HEK293 (cell line): ENCODE measurements at regions not wholly inside any gene's neighbourhood (a gene's known extent, or its start where the extent isn't known, plus 50 kb on each side); places are given as distances from the start of the nearest gene placed in this dataset.

Source experiments
- CTCF ChIA-PET: fragments of 350-600 bp; formaldehyde crosslinking; extraction: SDS; loops from one replicate; lab custom pipeline; 2021; ENCODE audit warnings: antibody characterized with exemption; lab: Yijun Ruan, JAX
- POLR2A ChIA-PET: fragments of 300-600 bp; formaldehyde crosslinking; extraction: SDS; loops from one replicate; lab custom pipeline; 2020; ENCODE audit warnings: antibody characterized with exemption, inconsistent platforms; lab: Yijun Ruan, JAX
- H3K27ac ChIP-seq: fragments of 200-500 bp; sonication (Bioruptor generic); 2 replicates; pipeline ENCODE4 v1.5.1; 2014; ENCODE audit warnings: low read depth, low read length, control low read depth, inconsistent platforms; ENCODE audit errors: extremely low read depth
- H3K36me3 ChIP-seq, 2 experiments: fragments of 200-500 bp in 1 of 2; sonication (Bioruptor generic) in 1 of 2; 1 replicate in 1 of 2; 2 replicates in 1 of 2; pipeline ENCODE4 v1.5.1; 2014 to 2017; ENCODE audit warnings: inconsistent platforms in 2 of 2, low read length in 2 of 2; ENCODE audit not compliant: control insufficient read depth in 2 of 2, insufficient read depth in 1 of 2
- H3K4me1 ChIP-seq: fragments of 200-500 bp; sonication (Bioruptor generic); 2 replicates; pipeline ENCODE4 v1.5.1; 2014; ENCODE audit warnings: mild to moderate bottlenecking, low read length, inconsistent platforms; ENCODE audit not compliant: control insufficient read depth, insufficient read depth
- H3K4me3 ChIP-seq: 2 replicates; pipeline ENCODE4 v1.5.1; 2011; ENCODE audit warnings: low read depth, mild to moderate bottlenecking, control low read depth, low read length, moderate library complexity
- H3K9me3 ChIP-seq: fragments of 200-500 bp; sonication (Bioruptor generic); 2 replicates; pipeline ENCODE4 v1.5.1; 2014; ENCODE audit warnings: low read depth, low read length, inconsistent platforms; ENCODE audit not compliant: control insufficient read depth, insufficient read depth
- BCL11A ChIP-seq: fragments of 450-650 bp; formaldehyde crosslinking; IDR thresholded peaks from 2 replicates; pipeline ENCODE4 v1.5.1; 2016; ENCODE audit warnings: low read depth, missing biosample characterization, missing genetic modification characterization
- BCL6B ChIP-seq: fragments of 450-650 bp; formaldehyde crosslinking; IDR thresholded peaks from 2 replicates; pipeline ENCODE4 v1.5.1; 2017; ENCODE audit warnings: missing biosample characterization, missing genetic modification characterization
- EGR2 ChIP-seq: fragments of 450-650 bp; formaldehyde crosslinking; IDR thresholded peaks from 2 replicates; pipeline ENCODE4 v1.5.1; 2016; ENCODE audit warnings: low read depth, missing biosample characterization, missing genetic modification characterization
- KLF9 ChIP-seq: fragments of 450-650 bp; formaldehyde crosslinking; IDR thresholded peaks from 2 replicates; pipeline ENCODE4 v1.5.1; 2016; ENCODE audit warnings: missing biosample characterization, missing genetic modification characterization, low read depth
- MYNN ChIP-seq: fragments of 450-650 bp; formaldehyde crosslinking; IDR thresholded peaks from 2 replicates; pipeline ENCODE4 v1.5.1; 2016; ENCODE audit warnings: missing biosample characterization, missing genetic modification characterization, borderline replicate concordance
- SP2 ChIP-seq: fragments of 450-650 bp; formaldehyde crosslinking; IDR thresholded peaks from 2 replicates; pipeline ENCODE4 v1.5.1; 2016; ENCODE audit warnings: missing biosample characterization, missing genetic modification characterization
- YY1 ChIP-seq: fragments of 450-650 bp; formaldehyde crosslinking; IDR thresholded peaks from 2 replicates; pipeline ENCODE4 v1.5.1; 2018; ENCODE audit warnings: missing biosample characterization, missing genetic modification characterization
- YY2 ChIP-seq: fragments of 450-650 bp; formaldehyde crosslinking; IDR thresholded peaks from 2 replicates; pipeline ENCODE4 v1.5.1; 2016; ENCODE audit warnings: missing biosample characterization, missing genetic modification characterization
- ZBTB21 ChIP-seq: fragments of 450-650 bp; formaldehyde crosslinking; IDR thresholded peaks from 2 replicates; pipeline ENCODE4 v1.5.1; 2017; ENCODE audit warnings: missing biosample characterization, missing genetic modification characterization
- ZFP3 ChIP-seq: fragments of 450-650 bp; formaldehyde crosslinking; IDR thresholded peaks from 2 replicates; pipeline ENCODE4 v1.5.1; 2016; ENCODE audit warnings: low read depth, missing biosample characterization, missing genetic modification characterization
- ZNF138 ChIP-seq: fragments of 450-650 bp; formaldehyde crosslinking; IDR thresholded peaks from 2 replicates; pipeline ENCODE4 v1.5.1; 2016; ENCODE audit warnings: missing biosample characterization, missing genetic modification characterization, borderline replicate concordance
- ZNF146 ChIP-seq: fragments of 450-650 bp; formaldehyde crosslinking; IDR thresholded peaks from 2 replicates; pipeline ENCODE4 v1.5.1; 2016; ENCODE audit warnings: missing biosample characterization, missing genetic modification characterization
- ZNF155 ChIP-seq: fragments of 450-650 bp; formaldehyde crosslinking; IDR thresholded peaks from 2 replicates; pipeline ENCODE4 v1.5.1; 2016; ENCODE audit warnings: missing biosample characterization, missing genetic modification characterization
- ZNF362 ChIP-seq: fragments of 450-650 bp; formaldehyde crosslinking; IDR thresholded peaks from 2 replicates; pipeline ENCODE4 v1.5.1; 2016; ENCODE audit warnings: missing biosample characterization, missing genetic modification characterization
- ZNF518A ChIP-seq: fragments of 450-650 bp; formaldehyde crosslinking; conservative IDR thresholded peaks from 2 replicates; pipeline ENCODE4 v1.5.1; 2016; ENCODE audit warnings: low read depth, missing biosample characterization, missing genetic modification characterization
- ZNF530 ChIP-seq: fragments of 450-650 bp; formaldehyde crosslinking; IDR thresholded peaks from 2 replicates; pipeline ENCODE4 v1.5.1; 2016; ENCODE audit warnings: low read depth, missing biosample characterization, missing genetic modification characterization
- ZNF580 ChIP-seq: fragments of 450-650 bp; formaldehyde crosslinking; IDR thresholded peaks from 2 replicates; pipeline ENCODE4 v1.5.1; 2016; ENCODE audit warnings: missing biosample characterization, missing genetic modification characterization
- ZNF776 ChIP-seq: fragments of 450-650 bp; formaldehyde crosslinking; IDR thresholded peaks from 2 replicates; pipeline ENCODE4 v1.5.0; 2017; ENCODE audit warnings: missing biosample characterization, missing genetic modification characterization, borderline replicate concordance
- ZSCAN16 ChIP-seq: fragments of 450-650 bp; formaldehyde crosslinking; IDR thresholded peaks from 2 replicates; pipeline ENCODE4 v1.5.1; 2016; ENCODE audit warnings: missing biosample characterization, missing genetic modification characterization
- ZSCAN23 ChIP-seq: fragments of 450-650 bp; formaldehyde crosslinking; IDR thresholded peaks from 2 replicates; pipeline ENCODE4 v1.5.1; 2016; ENCODE audit warnings: missing biosample characterization, missing genetic modification characterization
- ZSCAN4 ChIP-seq: fragments of 450-650 bp; formaldehyde crosslinking; IDR thresholded peaks from 2 replicates; pipeline ENCODE4 v1.5.1; 2017; ENCODE audit warnings: missing biosample characterization, missing genetic modification characterization

GRCh38 chr3:59143447-59143846 is 93.6 kb upstream of the CFAP20DC start:
- Histone ChIP-seq H3K36me3 (no peaks in the 10 kb centered on the region), H3K27ac (no peak overlapping the region), H3K4me1 (no peaks in the 10 kb centered on the region), H3K4me3 (no peak overlapping the region), H3K9me3 (no peaks in the 10 kb centered on the region)
- ChIA-PET POLR2A (no interaction called here), CTCF (no interaction called here)
- TF ChIP-seq ZNF138 (no peak), ZSCAN16 (tag by site-specific recombination) (no peak), MYNN (tag by site-specific recombination) (no peak), KLF9 (tag by site-specific recombination) (no peak), ZFP3 (no peak), BCL6B (tag by site-specific recombination) (no peak), ZSCAN23 (tag by site-specific recombination) (no peak)

GRCh38 chr3:59142556-59142955 is 92.7 kb upstream of the CFAP20DC start:
- Histone ChIP-seq H3K36me3 (no peaks in the 10 kb centered on the region), H3K27ac (no peak overlapping the region), H3K4me3 (no peak overlapping the region), H3K9me3 (no peaks in the 10 kb centered on the region), H3K4me1 (no peaks in the 10 kb centered on the region)
- CTCF ChIA-PET = interaction anchor here (0.6 kb wide), 1 partner anchor 22 kb away, joined by 3 read pairs; no protein-coding TSS in a partner anchor
- TF ChIP-seq ZSCAN4 (tag by site-specific recombination) (no peak), ZNF146 (tag by site-specific recombination) (no peak), MYNN (tag by site-specific recombination) (no peak), SP2 (tag by site-specific recombination) (no peak), ZBTB21 (no peak)
- POLR2A ChIA-PET = no interaction called here

- H3K36me3 ChIP-seq = no peaks in the 10 kb centered on the region
- TF ChIP-seq BCL11A (tag by site-specific recombination) = no peak
- TF ChIP-seq, all 188 proteins: peak for 0
- no peak overlapping the region for H3K4me3 ChIP-seq
- no peaks in the 10 kb centered on the region for H3K4me1 ChIP-seq
- H3K27ac ChIP-seq = no peak overlapping the region
- CTCF ChIA-PET = no interaction called here
- POLR2A ChIA-PET = no interaction called here
- H3K9me3 ChIP-seq = no peaks in the 10 kb centered on the region
Measured at GRCh38 chr3:59138966-59139365, 89.1 kb upstream of the CFAP20DC start.

- ChIA-PET POLR2A (no interaction called here), CTCF (no interaction called here)
- H3K4me3 ChIP-seq = no peak overlapping the region
- no peaks in the 10 kb centered on the region for H3K4me1 ChIP-seq
- H3K9me3 ChIP-seq = no peaks in the 10 kb centered on the region
- no peak overlapping the region for H3K27ac ChIP-seq
- H3K36me3 ChIP-seq = no peaks in the 10 kb centered on the region
- TF ChIP-seq YY2 (tag by site-specific recombination) (no peak), ZNF580 (tag by site-specific recombination) (no peak), YY1 (no peak), ZNF518A (tag by site-specific recombination) (no peak), ZNF362 (tag by site-specific recombination) (no peak), ZNF530 (no peak), ZNF776 (tag by site-specific recombination) (no peak), EGR2 (tag by site-specific recombination) (no peak), ZNF155 (tag by site-specific recombination) (no peak)
Measured at GRCh38 chr3:59137415-59137814, 87.6 kb upstream of the CFAP20DC start.
